ENCODE measurements at regions not wholly inside any gene's neighbourhood (a gene's known extent, or its start where the extent isn't known, plus 50 kb on each side); places are given as distances from the start of the nearest gene placed in this dataset.
"Not testable (repeated sequence)": the region's sequence is repeated elsewhere in the genome, so short reads cannot be mapped to it uniquely, and the experiment has no call there.

DNA sequence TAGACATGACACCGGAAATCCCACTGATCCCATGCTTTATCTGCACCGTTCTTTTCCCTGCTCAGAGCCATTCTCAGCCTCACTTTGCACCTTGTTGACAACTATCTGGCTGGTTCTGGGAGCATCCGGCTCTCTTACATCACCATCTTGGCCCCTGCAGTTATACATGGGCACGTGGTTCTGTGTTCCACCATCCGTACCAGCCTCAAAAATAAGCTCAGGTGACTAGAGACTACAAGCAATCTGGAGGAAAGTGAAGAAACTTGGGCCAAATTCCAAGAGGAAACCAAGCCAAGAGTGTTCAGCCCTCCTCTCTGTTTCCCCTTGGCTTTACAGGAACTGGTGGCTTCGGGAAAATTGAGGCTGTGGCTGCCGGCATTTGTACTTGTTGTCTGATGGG is 244.6 kb upstream of the ACVR2A start:
- Histone ChIP-seq H3K79me2 (ENCODE audit: control insufficient read depth, insufficient read depth, low read length) (no peaks in the 10 kb centered on the region), H3K9ac (ENCODE audit: insufficient read depth, low read length) (no peak overlapping the region), H3K27me3 (ENCODE audit: control insufficient read depth, insufficient read depth, low read length) (no peaks in the 10 kb centered on the region), H3K27ac (ENCODE audit: insufficient read depth, low read length) (no peak overlapping the region), H4K20me1 (ENCODE audit: control insufficient read depth, extremely low read depth, insufficient read depth, low read length) (no peaks in the 10 kb centered on the region), H3K4me1 (ENCODE audit: control insufficient read depth, extremely low read depth, insufficient read depth, low read length) (no peaks in the 10 kb centered on the region), H3K4me2 (ENCODE audit: extremely low read depth, insufficient read depth, low read length) (no peak overlapping the region), H3K9me3 (ENCODE audit: control insufficient read depth, insufficient read depth, low read depth, low read length) (no peaks in the 10 kb centered on the region), H3K36me3 (ENCODE audit: control insufficient read depth, insufficient read depth, low read length) (no peaks in the 10 kb centered on the region), H3K4me3 (replicated peaks in 1 of 4; ENCODE audit: control extremely low read depth in 1 of 4, insufficient read depth in 1 of 4, low read depth in 3 of 4, low read length in 4 of 4) (no peak overlapping the region), H2AFZ (ENCODE audit: low read length) (no peak overlapping the region)
- no peak for TF ChIP-seq EZH2 (IDR thresholded peaks at IDR 0.05; ENCODE audit: low read length, missing control alignments)
- TF ChIP-seq, protein P1, sequence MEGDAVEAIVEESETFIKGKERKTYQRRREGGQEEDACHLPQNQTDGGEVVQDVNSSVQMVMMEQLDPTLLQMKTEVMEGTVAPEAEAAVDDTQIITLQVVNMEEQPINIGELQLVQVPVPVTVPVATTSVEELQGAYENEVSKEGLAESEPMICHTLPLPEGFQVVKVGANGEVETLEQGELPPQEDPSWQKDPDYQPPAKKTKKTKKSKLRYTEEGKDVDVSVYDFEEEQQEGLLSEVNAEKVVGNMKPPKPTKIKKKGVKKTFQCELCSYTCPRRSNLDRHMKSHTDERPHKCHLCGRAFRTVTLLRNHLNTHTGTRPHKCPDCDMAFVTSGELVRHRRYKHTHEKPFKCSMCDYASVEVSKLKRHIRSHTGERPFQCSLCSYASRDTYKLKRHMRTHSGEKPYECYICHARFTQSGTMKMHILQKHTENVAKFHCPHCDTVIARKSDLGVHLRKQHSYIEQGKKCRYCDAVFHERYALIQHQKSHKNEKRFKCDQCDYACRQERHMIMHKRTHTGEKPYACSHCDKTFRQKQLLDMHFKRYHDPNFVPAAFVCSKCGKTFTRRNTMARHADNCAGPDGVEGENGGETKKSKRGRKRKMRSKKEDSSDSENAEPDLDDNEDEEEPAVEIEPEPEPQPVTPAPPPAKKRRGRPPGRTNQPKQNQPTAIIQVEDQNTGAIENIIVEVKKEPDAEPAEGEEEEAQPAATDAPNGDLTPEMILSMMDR (conservative IDR thresholded peaks at IDR 0.05 in 1 of 2, IDR thresholded peaks at IDR 0.05 in 1 of 2; ENCODE audit: low read depth in 1 of 2, low read length in 2 of 2) = no peak
- peak in 1 of 2 donors; percentile 42 for DNase-seq (ENCODE audit: low read depth in 2 of 2)

DNA sequence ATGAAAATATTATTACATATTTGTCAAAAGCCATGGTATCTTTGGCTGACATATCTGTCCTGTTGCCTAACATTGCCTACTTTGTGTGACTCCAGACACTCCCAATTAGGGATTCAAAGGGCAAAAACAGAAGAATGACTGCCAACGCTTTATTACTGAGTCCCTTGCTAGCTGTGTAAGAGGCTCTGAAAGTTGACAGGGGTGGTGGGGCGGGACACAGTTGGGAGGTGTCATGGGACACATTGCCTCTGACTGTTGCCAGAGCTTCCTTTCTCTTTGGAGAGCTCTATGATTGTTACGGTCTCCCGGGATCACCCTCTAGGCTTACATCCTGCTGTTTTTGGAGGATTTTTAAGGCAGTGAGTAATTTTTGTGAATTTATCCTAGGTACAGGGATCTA is 249.6 kb upstream of the ACVR2A start:
- Histone ChIP-seq H3K79me2 (ENCODE audit: control insufficient read depth, insufficient read depth, low read length) (no peaks in the 10 kb centered on the region), H3K9me3 (ENCODE audit: control insufficient read depth, insufficient read depth, low read depth, low read length) (no peaks in the 10 kb centered on the region), H3K4me2 (ENCODE audit: extremely low read depth, insufficient read depth, low read length) (no peak overlapping the region), H2AFZ (ENCODE audit: low read length) (no peak overlapping the region), H4K20me1 (ENCODE audit: control insufficient read depth, extremely low read depth, insufficient read depth, low read length) (no peaks in the 10 kb centered on the region), H3K4me3 (replicated peaks in 1 of 4; ENCODE audit: control extremely low read depth in 1 of 4, insufficient read depth in 1 of 4, low read depth in 3 of 4, low read length in 4 of 4) (no peak overlapping the region), H3K27me3 (ENCODE audit: control insufficient read depth, insufficient read depth, low read length) (no peaks in the 10 kb centered on the region), H3K36me3 (ENCODE audit: control insufficient read depth, insufficient read depth, low read length) (no peaks in the 10 kb centered on the region), H3K27ac (ENCODE audit: insufficient read depth, low read length) (no peak overlapping the region), H3K9ac (ENCODE audit: insufficient read depth, low read length) (no peak overlapping the region), H3K4me1 (ENCODE audit: control insufficient read depth, extremely low read depth, insufficient read depth, low read length) (no peaks in the 10 kb centered on the region)
- no peak for TF ChIP-seq EZH2 (IDR thresholded peaks at IDR 0.05; ENCODE audit: low read length, missing control alignments)
- TF ChIP-seq, protein P1 (conservative IDR thresholded peaks at IDR 0.05 in 1 of 2, IDR thresholded peaks at IDR 0.05 in 1 of 2; ENCODE audit: low read depth in 1 of 2, low read length in 2 of 2) = no peak
- no peak for DNase-seq (ENCODE audit: low read depth in 2 of 2)

DNA sequence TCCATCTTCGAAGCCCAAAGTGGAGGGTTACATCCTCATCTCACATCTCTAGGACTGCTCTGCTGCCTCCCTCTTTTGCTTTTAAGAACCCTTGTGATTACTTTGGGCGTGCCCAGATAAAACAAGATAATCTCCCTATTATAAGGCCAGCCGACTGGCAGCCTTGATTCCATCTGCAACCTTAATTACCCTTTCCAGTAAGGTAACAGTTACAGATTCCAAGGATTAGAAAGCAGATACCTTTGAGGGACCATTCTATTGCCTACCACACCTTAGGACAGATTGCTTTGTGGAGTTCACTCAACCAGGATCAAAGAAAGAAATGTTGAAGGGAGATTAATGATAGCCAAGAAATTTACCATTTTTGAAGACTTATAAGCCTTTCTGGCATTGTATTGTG is 250.8 kb upstream of the ACVR2A start:
- TF ChIP-seq, protein P1 (conservative IDR thresholded peaks at IDR 0.05 in 1 of 2, IDR thresholded peaks at IDR 0.05 in 1 of 2; ENCODE audit: low read depth in 1 of 2, low read length in 2 of 2) = no peak
- no peak for TF ChIP-seq EZH2 (IDR thresholded peaks at IDR 0.05; ENCODE audit: low read length, missing control alignments)
- Histone ChIP-seq H3K9ac (ENCODE audit: insufficient read depth, low read length) (no peak overlapping the region), H3K27me3 (ENCODE audit: control insufficient read depth, insufficient read depth, low read length) (no peaks in the 10 kb centered on the region)

DNA sequence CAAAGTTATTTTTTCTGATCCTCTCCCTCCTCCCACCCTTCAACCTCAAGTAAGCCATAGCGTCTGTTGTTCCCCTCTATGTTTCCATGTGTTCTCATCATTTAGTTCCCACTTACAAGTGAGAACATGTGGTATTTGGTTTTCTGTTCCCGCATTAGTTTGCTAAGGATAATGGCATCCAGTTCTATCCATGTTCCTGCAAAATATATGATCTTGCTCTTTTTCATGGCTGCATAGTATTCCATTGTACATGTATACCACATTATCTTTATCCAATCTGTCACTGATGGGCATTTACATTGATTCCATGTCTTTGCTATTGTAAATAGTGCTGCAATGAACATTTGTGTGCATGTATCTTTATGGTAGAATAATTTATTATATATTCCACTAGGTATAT is 252.0 kb upstream of the ACVR2A start:
- H3K36me3 ChIP-seq (ENCODE audit: control insufficient read depth, insufficient read depth, low read length); H3K4me3 ChIP-seq (replicated peaks in 1 of 4; ENCODE audit: control extremely low read depth in 1 of 4, insufficient read depth in 1 of 4, low read depth in 3 of 4, low read length in 4 of 4); DNase-seq (ENCODE audit: low read depth in 2 of 2); H3K9ac ChIP-seq (ENCODE audit: insufficient read depth, low read length); H3K27ac ChIP-seq (ENCODE audit: insufficient read depth, low read length); H2AFZ ChIP-seq (ENCODE audit: low read length); H3K4me2 ChIP-seq (ENCODE audit: extremely low read depth, insufficient read depth, low read length); H3K9me3 ChIP-seq (ENCODE audit: control insufficient read depth, insufficient read depth, low read depth, low read length); H3K4me1 ChIP-seq (ENCODE audit: control insufficient read depth, extremely low read depth, insufficient read depth, low read length); H3K79me2 ChIP-seq (ENCODE audit: control insufficient read depth, insufficient read depth, low read length); H4K20me1 ChIP-seq (ENCODE audit: control insufficient read depth, extremely low read depth, insufficient read depth, low read length); H3K27me3 ChIP-seq (ENCODE audit: control insufficient read depth, insufficient read depth, low read length): not testable (repeated sequence)

More for the DNA sequence above, 250.8 kb upstream of the ACVR2A start:
- Histone ChIP-seq H3K36me3 (ENCODE audit: control insufficient read depth, insufficient read depth, low read length) (no peaks in the 10 kb centered on the region), H3K79me2 (ENCODE audit: control insufficient read depth, insufficient read depth, low read length) (no peaks in the 10 kb centered on the region), H3K9me3 (ENCODE audit: control insufficient read depth, insufficient read depth, low read depth, low read length) (no peaks in the 10 kb centered on the region), H2AFZ (ENCODE audit: low read length) (no peak overlapping the region), H3K4me2 (ENCODE audit: extremely low read depth, insufficient read depth, low read length) (no peak overlapping the region), H4K20me1 (ENCODE audit: control insufficient read depth, extremely low read depth, insufficient read depth, low read length) (no peaks in the 10 kb centered on the region), H3K27ac (ENCODE audit: insufficient read depth, low read length) (no peak overlapping the region), H3K4me1 (ENCODE audit: control insufficient read depth, extremely low read depth, insufficient read depth, low read length) (no peaks in the 10 kb centered on the region), H3K4me3 (replicated peaks in 1 of 4; ENCODE audit: control extremely low read depth in 1 of 4, insufficient read depth in 1 of 4, low read depth in 3 of 4, low read length in 4 of 4) (no peak overlapping the region)
- DNase-seq (ENCODE audit: low read depth in 2 of 2) = no peak

Data from fibroblast of lung (primary cell).